ENCODE measurements at regions not wholly inside any gene's neighbourhood (a gene's known extent, or its start where the extent isn't known, plus 50 kb on each side); places are given as distances from the start of the nearest gene placed in this dataset.
A peak's percentile ranks its signal among the peaks of the same experiment; 100 is the strongest.

DNA sequence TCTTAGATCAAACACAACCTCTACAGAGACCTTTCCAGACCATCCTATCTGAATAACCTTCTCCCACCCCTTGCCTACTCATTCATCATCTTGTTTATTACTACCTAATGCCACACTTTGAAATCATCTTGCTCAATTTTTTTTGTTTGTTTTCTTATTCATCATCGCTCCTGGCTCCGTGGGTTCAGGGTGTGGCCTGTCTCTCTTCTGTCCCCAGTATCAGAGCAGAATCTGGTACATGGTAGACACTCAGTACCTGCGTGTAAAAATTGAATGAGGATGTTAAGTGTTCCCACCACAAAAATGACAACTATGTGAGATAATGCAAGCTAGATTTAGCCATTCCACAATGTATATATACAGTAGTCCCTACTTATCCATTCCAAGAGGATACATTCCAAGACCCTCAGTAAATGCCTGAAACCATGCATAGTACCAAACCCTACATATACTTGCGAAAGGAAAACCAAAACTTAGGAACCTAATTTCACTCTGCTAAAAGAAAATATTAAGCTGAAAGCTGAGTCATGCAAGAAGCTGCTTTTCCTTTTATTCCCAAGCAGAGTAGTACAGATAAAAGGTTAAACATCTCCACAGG lies 72.1 kb upstream of the SEC61G start:
- H3F3A ChIP-seq (replicated peaks; ENCODE audit: low read depth), result 0 out of 2 replicates have a peak, but pooled peaks cover 2% of the 10 kb centered on the region
- H2AFZ ChIP-seq, result peak overlapping the region; percentile 66; the same call in 1 of the 2 replicates
- DNase-seq (ENCODE audit: low spot score), result no peak
- Mint-ChIP-seq H3K4me3 (no peak overlapping the region), H3K4me1 (no peaks in the 10 kb centered on the region), H3K27ac (no peak overlapping the region), H3K9me3 (peaks cover 18% of the 10 kb centered on the region), H3K27me3 (ENCODE audit: insufficient read depth, low read depth, poor library complexity) (no peaks in the 10 kb centered on the region), H3K36me3 (ENCODE audit: low read depth) (peaks cover 2% of the 10 kb centered on the region; the same call in 1 of the 3 replicates)
- no peaks in the 10 kb centered on the region for H3K4me1 ChIP-seq (ENCODE audit: insufficient read depth)
- H3K36me3 ChIP-seq (ENCODE audit: insufficient read depth), result no peaks in the 10 kb centered on the region
- H3K4me2 ChIP-seq, result no peak overlapping the region
- H3K27me3 ChIP-seq (ENCODE audit: insufficient read depth), result no peaks in the 10 kb centered on the region
- H3K9me2 ChIP-seq (ENCODE audit: insufficient read depth), result no peaks in the 10 kb centered on the region
- H3K79me2 ChIP-seq (replicated peaks; ENCODE audit: insufficient read depth), result no peaks in the 10 kb centered on the region
- H3K27ac ChIP-seq (ENCODE audit: low read depth), result no peak overlapping the region
- ATAC-seq, result no peak
- no peak overlapping the region for H3K4me3 ChIP-seq
- no peaks in the 10 kb centered on the region for H4K20me1 ChIP-seq (replicated peaks; ENCODE audit: insufficient read depth)
- TF ChIP-seq ZNF331 (CRISPR knock-in tag; IDR thresholded peaks at IDR 0.05; ENCODE audit: low read depth) (no peak), EZH2 (IDR thresholded peaks at IDR 0.05; ENCODE audit: low read depth, unreplicated experiment) (no peak), CTCF (conservative IDR thresholded peaks at IDR 0.05; ENCODE audit: low read depth in 2 of 2) (no peak)

DNA sequence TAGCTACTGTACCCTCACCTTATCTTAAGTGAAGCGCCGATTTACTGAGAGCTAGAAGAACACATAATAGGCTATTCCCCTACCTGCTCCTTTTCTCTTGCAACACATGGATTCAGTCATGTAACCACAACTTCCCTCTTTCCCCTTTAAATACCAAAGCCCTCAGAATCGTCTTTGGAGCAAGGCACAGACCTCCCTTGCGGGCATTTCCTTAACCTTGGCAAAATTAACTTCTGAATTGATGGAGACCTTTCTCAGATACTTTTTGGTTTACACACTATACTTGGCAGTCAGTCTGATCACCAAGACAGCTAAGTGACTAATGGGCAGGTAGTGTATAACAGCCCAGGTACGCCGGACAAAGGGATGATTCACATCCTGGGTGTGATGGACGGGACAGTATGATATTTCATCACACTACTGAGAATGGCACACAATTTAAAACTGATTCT lies 72.7 kb upstream of the SEC61G start:
- H2AFZ ChIP-seq, result peak overlapping the region; percentile 66; the same call in 1 of the 2 replicates
- TF ChIP-seq REST (IDR thresholded peaks at IDR 0.05; ENCODE audit: unreplicated experiment) (no peak), POLR2AphosphoS5 (IDR thresholded peaks at IDR 0.05; ENCODE audit: low read depth) (no peak), JUNB (IDR thresholded peaks at IDR 0.05; ENCODE audit: unreplicated experiment) (no peak), ZNF331 (CRISPR knock-in tag; IDR thresholded peaks at IDR 0.05; ENCODE audit: low read depth) (no peak), STAT1 (IDR thresholded peaks at IDR 0.05; ENCODE audit: unreplicated experiment) (no peak), CREB1 (CRISPR knock-in tag; IDR thresholded peaks at IDR 0.05; ENCODE audit: low read depth) (no peak), NANOG (IDR thresholded peaks at IDR 0.05; ENCODE audit: borderline replicate concordance) (no peak)
- H3K27me3 ChIP-seq (ENCODE audit: insufficient read depth), result no peaks in the 10 kb centered on the region
- no peaks in the 10 kb centered on the region for H4K20me1 ChIP-seq (replicated peaks; ENCODE audit: insufficient read depth)
- DNase-seq (ENCODE audit: low spot score), result no peak
- no peak overlapping the region for H3K27ac ChIP-seq (ENCODE audit: low read depth)
- H3K4me1 Mint-ChIP-seq, result no peaks in the 10 kb centered on the region
- H3K4me2 ChIP-seq, result no peak overlapping the region
- no peaks in the 10 kb centered on the region for H3K4me1 ChIP-seq (ENCODE audit: insufficient read depth)
- ATAC-seq, result no peak
- H3K36me3 Mint-ChIP-seq (ENCODE audit: low read depth), result 0 out of 3 replicates have a peak, but pooled peaks cover 2% of the 10 kb centered on the region
- no peak overlapping the region for H3K27ac Mint-ChIP-seq
- 0 out of 2 replicates have a peak, but pooled peaks cover 2% of the 10 kb centered on the region for H3F3A ChIP-seq (replicated peaks; ENCODE audit: low read depth)
- H3K79me2 ChIP-seq (replicated peaks; ENCODE audit: insufficient read depth), result no peaks in the 10 kb centered on the region
- peaks cover 18% of the 10 kb centered on the region for H3K9me3 Mint-ChIP-seq
- no peak overlapping the region for H3K4me3 ChIP-seq
- H3K36me3 ChIP-seq (ENCODE audit: insufficient read depth), result no peaks in the 10 kb centered on the region
- no peak overlapping the region for H3K4me3 Mint-ChIP-seq
- no peaks in the 10 kb centered on the region for H3K9me2 ChIP-seq (ENCODE audit: insufficient read depth)
- H3K27me3 Mint-ChIP-seq (ENCODE audit: insufficient read depth, low read depth, poor library complexity), result no peaks in the 10 kb centered on the region

All from GM23338 (cell line).